ENCODE measurements at regions not wholly inside any gene's neighbourhood (a gene's known extent, or its start where the extent isn't known, plus 50 kb on each side); places are given as distances from the start of the nearest gene placed in this dataset.
A peak's percentile ranks its signal among the peaks of the same experiment; 100 is the strongest.
"Not testable (repeated sequence)": the region's sequence is repeated elsewhere in the genome, so short reads cannot be mapped to it uniquely, and the experiment has no call there.

- H3K4me3 ChIP-seq; H3K9me3 ChIP-seq; H3K27me3 ChIP-seq; intact Hi-C loops (cut with DNase I); FAIRE-seq; H3K36me3 ChIP-seq; DNase-seq; H3K4me1 ChIP-seq; ATAC-seq; H3K27ac ChIP-seq: not testable (repeated sequence)
- WGBS, 2 donors = 59 to 67% methylated on average over 3 to 7 of the region's 15 CpGs
Measured at GRCh38 chr14:105682442-105682841, 156.1 kb downstream of the TMEM121 start.

GRCh38 chr14:105682956-105683570, 156.7 kb downstream of the TMEM121 start:
- Histone ChIP-seq H3K4me3 (no peak overlapping the region), H3K9me3 (no peaks in the 10 kb centered on the region), H3K4me1 (no peaks in the 10 kb centered on the region), H3K27ac (no peak overlapping the region), H3K27me3 (no peaks in the 10 kb centered on the region), H3K36me3 (no peaks in the 10 kb centered on the region)
- TF ChIP-seq CTCF (IDR thresholded peaks at IDR 0.05) = no peak
- DNase-seq = peak in 1 of 6 donors; percentile 24
- intact Hi-C loops (cut with DNase I) = no loop called here
- FAIRE-seq = no peak
- no peak for ATAC-seq
- WGBS, 2 donors = 56 to 62% methylated on average over 4 to 5 of the region's 5 CpGs

GRCh38 chr14:105684056-105684455, 157.7 kb downstream of the TMEM121 start:
- H3K4me3 ChIP-seq; H3K9me3 ChIP-seq; intact Hi-C loops (cut with DNase I); H3K27me3 ChIP-seq; ATAC-seq; H3K36me3 ChIP-seq; H3K4me1 ChIP-seq; H3K27ac ChIP-seq; FAIRE-seq: not testable (repeated sequence)
- WGBS, 2 donors = 53 to 55% methylated on average over 11 to 12 of the region's 14 CpGs
- DNase-seq = peak in 3 of 6 donors; percentile 1 to 37 (median 36)

GRCh38 chr14:105684597-105684996, 158.2 kb downstream of the TMEM121 start:
- not testable (repeated sequence) for FAIRE-seq

GRCh38 chr14:105685003-105685402, 158.6 kb downstream of the TMEM121 start:
- ATAC-seq = no peak
- peak in 1 of 6 donors; percentile 6 for DNase-seq
- TF ChIP-seq CTCF (IDR thresholded peaks at IDR 0.05) = no peak
- FAIRE-seq = no peak
- no peak overlapping the region for H3K27ac ChIP-seq
- no peaks in the 10 kb centered on the region for H3K27me3 ChIP-seq
- intact Hi-C loops (cut with DNase I) = no loop called here
- H3K36me3 ChIP-seq = no peaks in the 10 kb centered on the region
- 58 to 71% methylated on average over 2 of the region's 2 CpGs for WGBS, 2 donors
- no peak overlapping the region for H3K4me3 ChIP-seq
- no peaks in the 10 kb centered on the region for H3K9me3 ChIP-seq
- H3K4me1 ChIP-seq = no peaks in the 10 kb centered on the region

More at GRCh38 chr14:105684597-105684996, 158.2 kb downstream of the TMEM121 start:
- intact Hi-C loops (cut with DNase I); ATAC-seq; H3K4me3 ChIP-seq; H3K27ac ChIP-seq; H3K4me1 ChIP-seq; H3K36me3 ChIP-seq; H3K9me3 ChIP-seq; H3K27me3 ChIP-seq: not testable (repeated sequence)
- DNase-seq = peak in 1 of 6 donors; percentile 0
- WGBS, 2 donors = 59 to 80% methylated on average over 5 to 7 of the region's 8 CpGs

GRCh38 chr14:105685605-105686004, 159.2 kb downstream of the TMEM121 start:
- ATAC-seq; H3K4me1 ChIP-seq; H3K4me3 ChIP-seq; H3K27ac ChIP-seq; H3K36me3 ChIP-seq; DNase-seq; FAIRE-seq; intact Hi-C loops (cut with DNase I); H3K27me3 ChIP-seq; H3K9me3 ChIP-seq: not testable (repeated sequence)
- 40 to 43% methylated on average over 5 of the region's 8 CpGs for WGBS, 2 donors

- H3K9me3 ChIP-seq; H3K27me3 ChIP-seq; FAIRE-seq; intact Hi-C loops (cut with DNase I); H3K27ac ChIP-seq; H3K36me3 ChIP-seq; H3K4me3 ChIP-seq; DNase-seq; ATAC-seq; H3K4me1 ChIP-seq: not testable (repeated sequence)
- no CpG with 5 or more reads among the region's 7 CpGs for WGBS, 2 donors
Measured at GRCh38 chr14:105686050-105686449, 159.7 kb downstream of the TMEM121 start.

- ATAC-seq; intact Hi-C loops (cut with DNase I); H3K27me3 ChIP-seq; H3K27ac ChIP-seq; FAIRE-seq; H3K4me3 ChIP-seq; H3K36me3 ChIP-seq; H3K9me3 ChIP-seq; H3K4me1 ChIP-seq: not testable (repeated sequence)
- peak in 3 of 6 donors; percentile 8 to 38 (median 23) for DNase-seq
- 85 to 87% methylated on average over 20 to 24 of the region's 34 CpGs for WGBS, 2 donors
Measured at GRCh38 chr14:105686462-105687170, 160.2 kb downstream of the TMEM121 start.

- H3K27me3 ChIP-seq; ATAC-seq; H3K36me3 ChIP-seq; intact Hi-C loops (cut with DNase I); H3K4me1 ChIP-seq; H3K27ac ChIP-seq; H3K4me3 ChIP-seq; H3K9me3 ChIP-seq; FAIRE-seq: not testable (repeated sequence)
- peak in 3 of 6 donors; percentile 3 to 30 (median 9) for DNase-seq
- 72 to 77% methylated on average over 23 of the region's 23 CpGs for WGBS, 2 donors
Measured at GRCh38 chr14:105687171-105688022, 161.0 kb downstream of the TMEM121 start.

- intact Hi-C loops (cut with DNase I); H3K27ac ChIP-seq; FAIRE-seq; H3K27me3 ChIP-seq; H3K36me3 ChIP-seq; H3K9me3 ChIP-seq; H3K4me1 ChIP-seq; H3K4me3 ChIP-seq; ATAC-seq: not testable (repeated sequence)
- WGBS, 2 donors = 67 to 68% methylated on average over 10 to 11 of the region's 11 CpGs
- DNase-seq = peak in 2 of 6 donors; percentile 38 to 48
Measured at GRCh38 chr14:105688023-105688351, 161.6 kb downstream of the TMEM121 start.
